IMR-90 (cell line): ENCODE measurements at regions not wholly inside any gene's neighbourhood (a gene's known extent, or its start where the extent isn't known, plus 50 kb on each side); places are given as distances from the start of the nearest gene placed in this dataset.

Experiments
- ATAC-seq: fragments of 200-7000 bp; cut with Tn5 transposase; 2 replicates; pipeline ENCODE4 v1.9.1; 2020; ENCODE audit warnings: low read depth, mild to moderate bottlenecking, moderate library complexity
- BruUV-seq: library from RNA; stranded (reverse); fragments of 400-500 nt; replicated peaks from 2 replicates; lab custom pipeline; 2021; lab: Mats Ljungman, UMichigan
- CTCF ChIA-PET: fragments of 300-600 bp; formaldehyde crosslinking; extraction: SDS; loops from one replicate; lab custom pipeline; 2021; ENCODE audit warnings: antibody characterized with exemption; lab: Yijun Ruan, JAX
- POLR2A ChIA-PET: fragments of 300-600 bp; sonication (Branson Sonifier 250); formaldehyde crosslinking; loops from one replicate; lab custom pipeline; 2022; ENCODE audit warnings: antibody characterized with exemption; ENCODE audit not compliant: unreplicated experiment; lab: Charles Lee
- DNase-seq: peaks from one replicate; pipeline ENCODE4 v3.0.0; 2013
- H2AFZ ChIP-seq: replicated peaks from 2 replicates; pipeline ENCODE3; 2013; ENCODE audit warnings: low read length, mild to moderate bottlenecking; ENCODE audit not compliant: poor library complexity
- H2AK5ac ChIP-seq: 2 replicates; pipeline ENCODE4 v1.6.1; 2013; ENCODE audit warnings: low read depth, low read length, inconsistent platforms
- H2AK9ac ChIP-seq: replicated peaks from 2 replicates; pipeline ENCODE3; 2013; ENCODE audit warnings: mild to moderate bottlenecking, low read depth, low read length, moderate library complexity; ENCODE audit not compliant: poor library complexity
- H2BK120ac ChIP-seq: 2 replicates; pipeline ENCODE4 v1.6.1; 2013; ENCODE audit warnings: low read depth, low read length, inconsistent platforms
- H2BK15ac ChIP-seq: 3 replicates; pipeline ENCODE4 v1.6.1; 2013; ENCODE audit warnings: low read depth, low read length, inconsistent platforms
- H2BK20ac ChIP-seq: 2 replicates; pipeline ENCODE4 v1.6.1; 2013; ENCODE audit warnings: low read depth, mild to moderate bottlenecking, inconsistent platforms, low read length, moderate library complexity
- H2BK5ac ChIP-seq: 2 replicates; pipeline ENCODE4 v1.6.1; 2013; ENCODE audit warnings: mild to moderate bottlenecking, low read depth, low read length, inconsistent platforms; ENCODE audit not compliant: poor library complexity, severe bottlenecking
- H3K14ac ChIP-seq: replicated peaks from 2 replicates; pipeline ENCODE4 v1.6.1; 2013; ENCODE audit warnings: low read depth, low read length, inconsistent platforms
- H3K18ac ChIP-seq: 2 replicates; pipeline ENCODE4 v1.6.1; 2013; ENCODE audit warnings: low read depth, low read length, control low read depth
- H3K23ac ChIP-seq: 2 replicates; pipeline ENCODE4 v1.6.1; 2013; ENCODE audit warnings: low read depth, low read length, inconsistent platforms
- H3K27ac ChIP-seq: 2 replicates; pipeline ENCODE4 v1.5.1; 2013; ENCODE audit warnings: mild to moderate bottlenecking, control low read depth, low read length; ENCODE audit not compliant: insufficient read depth
- H3K27me3 ChIP-seq: 2 replicates; pipeline ENCODE4 v1.6.1; 2013; ENCODE audit warnings: low read length; ENCODE audit not compliant: control insufficient read depth, insufficient read depth
- H3K36me3 ChIP-seq: 2 replicates; pipeline ENCODE4 v1.6.1; 2013; ENCODE audit warnings: low read length, mixed read lengths; ENCODE audit not compliant: control insufficient read depth, insufficient read depth
- H3K4ac ChIP-seq: 2 replicates; pipeline ENCODE4 v1.6.1; 2013; ENCODE audit warnings: low read depth, low read length, inconsistent platforms
- H3K4me1 ChIP-seq: 2 replicates; pipeline ENCODE4 v1.6.1; 2013; ENCODE audit warnings: low read length, mixed read lengths; ENCODE audit not compliant: control insufficient read depth, insufficient read depth
- H3K4me2 ChIP-seq: 2 replicates; pipeline ENCODE4 v1.6.1; 2013; ENCODE audit warnings: low read depth, mild to moderate bottlenecking, control low read depth, low read length, moderate library complexity
- H3K4me3 ChIP-seq: 2 replicates; pipeline ENCODE4 v1.5.1; 2013; ENCODE audit warnings: low read depth, mild to moderate bottlenecking, control low read depth, low read length, moderate library complexity; ENCODE audit not compliant: insufficient read depth
- H3K56ac ChIP-seq: 2 replicates; pipeline ENCODE4 v1.6.1; 2013; ENCODE audit warnings: low read length, inconsistent platforms; ENCODE audit not compliant: insufficient read depth; ENCODE audit errors: extremely low read depth
- H3K79me1 ChIP-seq, 2 experiments: 2 replicates each; pipeline ENCODE4 v1.6.1; 2013; ENCODE audit warnings: low read length in 2 of 2, inconsistent platforms in 1 of 2, low read depth in 1 of 2
- H3K9ac ChIP-seq: 2 replicates; pipeline ENCODE4 v1.6.1; 2013; ENCODE audit warnings: low read depth, low read length, control low read depth
- H3K9me1 ChIP-seq: 2 replicates; pipeline ENCODE4 v1.6.1; 2013; ENCODE audit warnings: low read length, inconsistent platforms; ENCODE audit not compliant: insufficient read depth
- H3K9me3 ChIP-seq: 2 replicates; pipeline ENCODE4 v1.6.1; 2013; ENCODE audit warnings: low read length; ENCODE audit not compliant: control insufficient read depth, insufficient read depth
- H4K20me1 ChIP-seq: 2 replicates; pipeline ENCODE4 v1.6.1; 2013; ENCODE audit warnings: low read length, inconsistent platforms; ENCODE audit not compliant: insufficient read depth
- H4K5ac ChIP-seq: 2 replicates; pipeline ENCODE4 v1.6.1; 2013; ENCODE audit warnings: mild to moderate bottlenecking, low read depth, low read length, control low read depth
- H4K8ac ChIP-seq, 2 experiments: 2 replicates each; pipeline ENCODE4 v1.6.1; 2013; ENCODE audit warnings: low read depth in 2 of 2, low read length in 2 of 2, control low read depth in 1 of 2, inconsistent platforms in 1 of 2
- H4K91ac ChIP-seq: 2 replicates; pipeline ENCODE4 v1.6.1; 2013; ENCODE audit warnings: low read depth, low read length, inconsistent platforms; ENCODE audit not compliant: insufficient read depth
- BHLHE40 ChIP-seq: fragments of 150-350 bp; IDR thresholded peaks from 2 replicates; pipeline ENCODE4 v1.6.1; 2016; ENCODE audit warnings: mild to moderate bottlenecking, low read depth, low read length
- CEBPB ChIP-seq: IDR thresholded peaks from 2 replicates; pipeline ENCODE4 v1.6.1; 2012; ENCODE audit warnings: low read depth, low read length, improper control_type of control experiment
- CHD1 ChIP-seq: IDR thresholded peaks from 2 replicates; pipeline ENCODE4 v1.6.1; 2012; ENCODE audit warnings: low read depth, low read length, improper control_type of control experiment
- ELK1 ChIP-seq: fragments of 150-350 bp; IDR thresholded peaks from 2 replicates; pipeline ENCODE4 v1.6.1; 2016; ENCODE audit warnings: low read depth, mild to moderate bottlenecking, low read length, moderate library complexity, borderline replicate concordance
- MAFK ChIP-seq: IDR thresholded peaks from 2 replicates; pipeline ENCODE4 v1.6.1; 2012; ENCODE audit warnings: low read depth, low read length, improper control_type of control experiment
- MAZ ChIP-seq: IDR thresholded peaks from 2 replicates; pipeline ENCODE4 v1.6.1; 2012; ENCODE audit warnings: low read depth, mild to moderate bottlenecking, low read length, improper control_type of control experiment, moderate library complexity, borderline replicate concordance
- NFE2L2 ChIP-seq: fragments of 150-350 bp; IDR thresholded peaks from 2 replicates; pipeline ENCODE4 v1.6.1; 2016; ENCODE audit warnings: low read depth, mild to moderate bottlenecking, low read length
- RCOR1 ChIP-seq: IDR thresholded peaks from 2 replicates; pipeline ENCODE4 v1.6.1; 2012; ENCODE audit warnings: mild to moderate bottlenecking, low read length, improper control_type of control experiment; ENCODE audit not compliant: insufficient replicate concordance
- RFX5 ChIP-seq: IDR thresholded peaks from 2 replicates; pipeline ENCODE4 v1.8.0; 2012; ENCODE audit warnings: low read depth, mild to moderate bottlenecking, low read length, moderate library complexity
- SMC3 ChIP-seq: fragments of 150-350 bp; IDR thresholded peaks from 2 replicates; pipeline ENCODE4 v1.6.1; 2016; ENCODE audit warnings: low read depth, mild to moderate bottlenecking, antibody characterized with exemption, low read length, moderate library complexity
- USF2 ChIP-seq: fragments of 150-350 bp; IDR thresholded peaks from 2 replicates; pipeline ENCODE4 v1.6.1; 2017; ENCODE audit warnings: mild to moderate bottlenecking, antibody characterized with exemption, low read length, low read depth
- WGBS, 2 experiments: methylation state at CpG; one replicate each; pipeline versions ENCODE4 v1.1.5 to v1.1.7; 2013; ENCODE audit warnings: missing lambda C conversion rate in 2 of 2; ENCODE audit not compliant: insufficient read length in 1 of 2; ENCODE audit errors: extremely low coverage in 2 of 2; 5-methylcytosine and 5-hydroxymethylcytosine counted together
- dilution Hi-C: fragments of 300-500 bp; cut with HindIII; formaldehyde crosslinking; loops from one replicate; pipeline ENCODE4 v1.14.3; 2018; ENCODE audit warnings: low sequenced_read_pairs; ENCODE audit not compliant: unreplicated experiment
- in situ Hi-C: fragments of 300-500 bp; cut with MboI; formaldehyde crosslinking; loops from 3 replicates; pipeline ENCODE4 v1.14.3; 2019; ENCODE audit warnings: low sequenced_read_pairs, inconsistent platforms, mixed read lengths
- intact Hi-C: fragments of 100-400 bp; cut with micrococcal nuclease; formaldehyde crosslinking; loops from 2 replicates; pipeline ENCODE4 v1.10.0; 2022
- TF ChIP-seq, protein P1 (sequence below): conservative IDR thresholded peaks from 2 replicates; pipeline ENCODE4 v1.5.1; 2012; ENCODE audit warnings: mild to moderate bottlenecking, low read depth, low read length, improper control_type of control experiment

- no peak overlapping the region for H2BK20ac ChIP-seq
- no peaks in the 10 kb centered on the region for H3K9me3 ChIP-seq
- WGBS, 2 experiments: no CpG with 5 or more reads among the region's 2 CpGs
- BruUV-seq: no TSS peak
- TF ChIP-seq USF2 (no peak), MAZ (no peak), CHD1 (no peak), MAFK (no peak), RFX5 (no peak), BHLHE40 (no peak), SMC3 (no peak), CEBPB (no peak), NFE2L2 (no peak), ELK1 (no peak), RCOR1 (no peak)
- TF ChIP-seq, protein P1, sequence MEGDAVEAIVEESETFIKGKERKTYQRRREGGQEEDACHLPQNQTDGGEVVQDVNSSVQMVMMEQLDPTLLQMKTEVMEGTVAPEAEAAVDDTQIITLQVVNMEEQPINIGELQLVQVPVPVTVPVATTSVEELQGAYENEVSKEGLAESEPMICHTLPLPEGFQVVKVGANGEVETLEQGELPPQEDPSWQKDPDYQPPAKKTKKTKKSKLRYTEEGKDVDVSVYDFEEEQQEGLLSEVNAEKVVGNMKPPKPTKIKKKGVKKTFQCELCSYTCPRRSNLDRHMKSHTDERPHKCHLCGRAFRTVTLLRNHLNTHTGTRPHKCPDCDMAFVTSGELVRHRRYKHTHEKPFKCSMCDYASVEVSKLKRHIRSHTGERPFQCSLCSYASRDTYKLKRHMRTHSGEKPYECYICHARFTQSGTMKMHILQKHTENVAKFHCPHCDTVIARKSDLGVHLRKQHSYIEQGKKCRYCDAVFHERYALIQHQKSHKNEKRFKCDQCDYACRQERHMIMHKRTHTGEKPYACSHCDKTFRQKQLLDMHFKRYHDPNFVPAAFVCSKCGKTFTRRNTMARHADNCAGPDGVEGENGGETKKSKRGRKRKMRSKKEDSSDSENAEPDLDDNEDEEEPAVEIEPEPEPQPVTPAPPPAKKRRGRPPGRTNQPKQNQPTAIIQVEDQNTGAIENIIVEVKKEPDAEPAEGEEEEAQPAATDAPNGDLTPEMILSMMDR: no peak
- dilution Hi-C loops: no loop called here
- H3K27me3 ChIP-seq: no peaks in the 10 kb centered on the region
- in situ Hi-C loops: loop anchor here (10.0 to 25.0 kb wide), 2 partner anchors 93 to 1975 kb away; no protein-coding TSS in a partner anchor
- H2AK5ac ChIP-seq: no peak overlapping the region
- H3K18ac ChIP-seq: no peak overlapping the region
- ChIA-PET POLR2A (no interaction called here), CTCF (no interaction called here)
- H3K9ac ChIP-seq: no peak overlapping the region
- no peak overlapping the region for H2BK5ac ChIP-seq
- no peak overlapping the region for H3K4me3 ChIP-seq
- intact Hi-C loops: loop anchor here (10.0 kb wide), 1 partner anchor 1065 kb away; no protein-coding TSS in a partner anchor
- H4K8ac ChIP-seq: no peak overlapping the region
- H2AK9ac ChIP-seq: no peak overlapping the region
- H3K4me2 ChIP-seq: no peak overlapping the region
- no peak overlapping the region for H4K91ac ChIP-seq
- DNase-seq (no peak), ATAC-seq (no peak)
- no peak overlapping the region for H2BK120ac ChIP-seq
- H3K79me1 ChIP-seq: no peaks in the 10 kb centered on the region
- no peak overlapping the region for H2BK15ac ChIP-seq
- H3K36me3 ChIP-seq: no peaks in the 10 kb centered on the region
- no peak overlapping the region for H3K56ac ChIP-seq
- H3K27ac ChIP-seq: no peak overlapping the region
- no peak overlapping the region for H2AFZ ChIP-seq
- no peaks in the 10 kb centered on the region for H3K9me1 ChIP-seq
- no peak overlapping the region for H3K14ac ChIP-seq
- no peaks in the 10 kb centered on the region for H4K20me1 ChIP-seq
- H4K5ac ChIP-seq: no peak overlapping the region
- H3K4ac ChIP-seq: no peak overlapping the region
- H3K23ac ChIP-seq: no peak overlapping the region
- H3K4me1 ChIP-seq: no peaks in the 10 kb centered on the region
Measured at GRCh38 chr3:90180096-90180495, 1072.7 kb downstream of the EPHA3 start.
